HL-60 (cell line): ENCODE measurements at regions not wholly inside any gene's neighbourhood (a gene's known extent, or its start where the extent isn't known, plus 50 kb on each side); places are given as distances from the start of the nearest gene placed in this dataset.

ENCODE experiments used
- CTCF ChIP-seq: IDR thresholded peaks from one replicate; pipeline ENCODE4 v1.5.1; 2011; ENCODE audit warnings: low read length, control low read depth, inconsistent platforms; ENCODE audit not compliant: insufficient read depth
- GABPA ChIP-seq: IDR thresholded peaks from 2 replicates; pipeline ENCODE4 v1.6.1; 2012; ENCODE audit warnings: low read depth
- POLR2AphosphoS5 ChIP-seq: IDR thresholded peaks from 2 replicates; pipeline ENCODE4 v1.6.1; 2012; ENCODE audit warnings: low read depth
- REST ChIP-seq: IDR thresholded peaks from 2 replicates; pipeline ENCODE4 v1.6.1; 2012; ENCODE audit warnings: low read depth; ENCODE audit not compliant: insufficient replicate concordance
- SPI1 ChIP-seq: IDR thresholded peaks from 2 replicates; pipeline ENCODE4 v1.6.1; 2012; ENCODE audit warnings: low read depth, mild to moderate bottlenecking, borderline replicate concordance

DNA sequence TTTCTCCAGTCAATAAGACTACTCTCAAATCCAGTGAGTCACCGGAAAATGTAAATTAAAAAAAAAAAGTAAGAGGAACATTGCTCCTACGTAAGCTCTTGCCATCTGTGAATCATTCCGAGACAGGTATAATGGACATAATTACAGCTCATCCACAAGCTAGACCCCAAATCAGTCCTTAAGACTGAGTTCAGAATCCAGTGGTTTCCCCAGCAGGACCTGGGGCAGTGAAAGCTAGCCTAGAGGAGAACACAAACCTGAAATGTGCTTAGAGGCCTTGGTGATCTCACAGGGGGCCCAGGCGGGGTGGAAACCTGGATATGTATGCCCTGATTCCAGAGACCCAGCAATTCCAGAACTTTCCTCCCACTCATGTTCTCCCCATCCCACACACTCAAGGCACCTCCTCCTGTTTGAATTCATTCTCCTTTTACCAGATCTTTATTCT is 132.0 kb downstream of the COPRS start:
- TF ChIP-seq CTCF (no peak), POLR2AphosphoS5 (no peak), REST (no peak), GABPA (no peak), SPI1 (no peak)
